Spleen (tissue), 11 donors: ENCODE measurements at regions not wholly inside any gene's neighbourhood (a gene's known extent, or its start where the extent isn't known, plus 50 kb on each side); places are given as distances from the start of the nearest gene placed in this dataset.

Experiments used
- DNase-seq: peaks from one replicate; pipeline ENCODE4 v3.0.0-alpha.2; 2020
- H3K27ac ChIP-seq, 8 donors: fragments of 200-600 bp; sonication (generic) in 7 of 8; 1 replicate in 4 of 8; 2 replicates in 4 of 8; pipeline versions ENCODE4 v1.5.0 to v1.8.0; 2016 to 2021; ENCODE audit warnings: inconsistent platforms in 4 of 8, mild to moderate bottlenecking in 4 of 8, moderate library complexity in 1 of 8
- H3K27me3 ChIP-seq, 7 donors: fragments of 200-600 bp; sonication (generic) in 6 of 7; replicated peaks in 1 of 7; 1 replicate in 4 of 7; 2 replicates in 3 of 7; pipeline versions ENCODE4 v1.5.0 to v1.8.0; 2016 to 2021; ENCODE audit warnings: inconsistent platforms in 3 of 7, mild to moderate bottlenecking in 1 of 7
- H3K36me3 ChIP-seq, 6 donors: fragments of 200-600 bp; sonication (generic) in 5 of 6; 1 replicate in 4 of 6; 2 replicates in 2 of 6; pipeline versions ENCODE4 v1.5.0 to v1.8.0; 2016 to 2021; ENCODE audit warnings: inconsistent platforms in 2 of 6
- H3K4me1 ChIP-seq, 6 donors: fragments of 200-600 bp; sonication (generic) in 5 of 6; 1 replicate in 3 of 6; 2 replicates in 3 of 6; pipeline versions ENCODE4 v1.5.0 to v1.8.0; 2016 to 2021; ENCODE audit warnings: inconsistent platforms in 3 of 6
- H3K4me3 ChIP-seq, 8 donors: fragments of 200-600 bp; sonication (generic) in 7 of 8; 1 replicate in 4 of 8; 2 replicates in 4 of 8; pipeline versions ENCODE4 v1.5.0 to v1.8.0; 2016 to 2021; ENCODE audit warnings: inconsistent platforms in 4 of 8, mild to moderate bottlenecking in 4 of 8, moderate library complexity in 2 of 8
- H3K9me3 ChIP-seq, 8 donors: fragments of 200-600 bp; sonication (generic) in 7 of 8; 1 replicate in 4 of 8; 2 replicates in 4 of 8; pipeline versions ENCODE4 v1.5.0 to v1.8.0; 2016 to 2021; ENCODE audit warnings: inconsistent platforms in 4 of 8
- CTCF ChIP-seq, 11 experiments: fragments of 200-600 bp in 7 of 11; fragments of 450-650 bp in 4 of 11; sonication (generic) in 4 of 11; IDR thresholded peaks in 8 of 11; conservative IDR thresholded peaks in 3 of 11; 1 replicate in 7 of 11; 2 replicates in 4 of 11; pipeline versions ENCODE4 v1.4.0 to v1.8.0; 2016 to 2021; ENCODE audit warnings: antibody characterized with exemption in 11 of 11, inconsistent platforms in 4 of 11, mild to moderate bottlenecking in 1 of 11
- POLR2A ChIP-seq, 3 donors: fragments of 450-650 bp; IDR thresholded peaks; one replicate each; pipeline ENCODE4 v1.5.1; 2017; ENCODE audit warnings: antibody characterized with exemption in 3 of 3, mild to moderate bottlenecking in 1 of 3
- POLR2AphosphoS5 ChIP-seq, 3 donors: sonication (generic); formaldehyde crosslinking; IDR thresholded peaks; one replicate each; pipeline ENCODE4 v1.5.1; 2017; ENCODE audit warnings: antibody characterized with exemption in 3 of 3
- WGBS, 5 donors: extraction: QIAGEN DNeasy Blood & Tissue Kit in 3 of 5; methylation state at CpG; one replicate each; pipeline versions ENCODE4 v1.1.5 to v1.1.7; 2013 to 2018; 5-methylcytosine and 5-hydroxymethylcytosine counted together
- intact Hi-C: fragments of 100-400 bp; cut with DNase I; formaldehyde crosslinking; loops from one replicate; pipeline ENCODE4 v1.15.0; 2023; ENCODE audit warnings: low total_unique reads
- donor health status: healthy with polysubstance abuse.
- donor health status: DM: no; HTN: no; CAD: no; lungs with moderate emphysema.
- donor health status: DM: no; HTN: no; CAD: no.
- donor health status: Bipolar disorder and iron deficiency.
- donor health status: healthy.
- donor health status: DM: no; HTN: no; CAD: no.
- donor health status: DM: yes; HTN: yes; CAD: no.

GRCh38 chr5:74250304-74251102, 390.0 kb downstream of the ENC1 start:
- DNase-seq = no peak
- peaks cover 0 to 10% (median 0%) of the 10 kb centered on the region in 6 donors for H3K4me1 ChIP-seq
- 62 to 69% (median 65%) methylated on average over 6 of the region's 6 CpGs for WGBS, 5 donors

GRCh38 chr5:74248576-74248975, 392.0 kb downstream of the ENC1 start:
- Histone ChIP-seq H3K36me3 (no peaks in the 10 kb centered on the region), H3K4me1 (peaks cover 0 to 10% (median 0%) of the 10 kb centered on the region in 6 donors), H3K27ac (no peak overlapping the region), H3K9me3 (no peaks in the 10 kb centered on the region), H3K4me3 (no peak overlapping the region), H3K27me3 (no peaks in the 10 kb centered on the region)
- intact Hi-C loops = no loop called here
- DNase-seq = no peak
- TF ChIP-seq POLR2A (IDR thresholded peaks at IDR 0.05) (no peak), POLR2AphosphoS5 (IDR thresholded peaks at IDR 0.05) (no peak), CTCF (IDR thresholded peaks at IDR 0.05 in 8 of 11, conservative IDR thresholded peaks at IDR 0.05 in 3 of 11) (no peak)

More at GRCh38 chr5:74250304-74251102, 390.0 kb downstream of the ENC1 start:
- Histone ChIP-seq H3K27ac (peak overlapping the region in 6 of 8 donors; percentile 0 to 61 (median 50)), H3K36me3 (no peaks in the 10 kb centered on the region), H3K9me3 (no peaks in the 10 kb centered on the region), H3K27me3 (no peaks in the 10 kb centered on the region), H3K4me3 (no peak overlapping the region)
- TF ChIP-seq CTCF (IDR thresholded peaks at IDR 0.05 in 8 of 11, conservative IDR thresholded peaks at IDR 0.05 in 3 of 11) = no peak
- no peak for TF ChIP-seq POLR2A (IDR thresholded peaks at IDR 0.05)
- no peak for TF ChIP-seq POLR2AphosphoS5 (IDR thresholded peaks at IDR 0.05)
- intact Hi-C loops = no loop called here

- peaks cover 0 to 26% (median 6%) of the 10 kb centered on the region in 6 donors for H3K4me1 ChIP-seq
- H3K27me3 ChIP-seq = no peaks in the 10 kb centered on the region
- no peaks in the 10 kb centered on the region for H3K9me3 ChIP-seq
- no peak overlapping the region for H3K27ac ChIP-seq
- H3K36me3 ChIP-seq = no peaks in the 10 kb centered on the region
- no peak for TF ChIP-seq POLR2A (IDR thresholded peaks at IDR 0.05)
- no peak for TF ChIP-seq CTCF (IDR thresholded peaks at IDR 0.05 in 8 of 11, conservative IDR thresholded peaks at IDR 0.05 in 3 of 11)
- no peak for TF ChIP-seq POLR2AphosphoS5 (IDR thresholded peaks at IDR 0.05)
- no peak for DNase-seq
- H3K4me3 ChIP-seq = no peak overlapping the region
- 85 to 96% (median 92%) methylated on average over 3 of the region's 3 CpGs for WGBS, 5 donors
- intact Hi-C loops = no loop called here
Measured at GRCh38 chr5:74244406-74244805, 396.1 kb downstream of the ENC1 start.

- Histone ChIP-seq H3K9me3 (no peaks in the 10 kb centered on the region), H3K27ac (no peak overlapping the region), H3K27me3 (no peaks in the 10 kb centered on the region), H3K4me3 (no peak overlapping the region), H3K36me3 (no peaks in the 10 kb centered on the region), H3K4me1 (peaks cover 0 to 33% (median 6%) of the 10 kb centered on the region in 6 donors)
- no peak for TF ChIP-seq CTCF (IDR thresholded peaks at IDR 0.05 in 8 of 11, conservative IDR thresholded peaks at IDR 0.05 in 3 of 11)
- no peak for TF ChIP-seq POLR2AphosphoS5 (IDR thresholded peaks at IDR 0.05)
- no peak for TF ChIP-seq POLR2A (IDR thresholded peaks at IDR 0.05)
- intact Hi-C loops = no loop called here
- 81 to 86% (median 83%) methylated on average over 2 of the region's 2 CpGs for WGBS, 5 donors
- no peak for DNase-seq
Measured at GRCh38 chr5:74243634-74244033, 396.9 kb downstream of the ENC1 start.
